ENCODE measurements at regions not wholly inside any gene's neighbourhood (a gene's known extent, or its start where the extent isn't known, plus 50 kb on each side); places are given as distances from the start of the nearest gene placed in this dataset.
"Not testable (repeated sequence)": the region's sequence is repeated elsewhere in the genome, so short reads cannot be mapped to it uniquely, and the experiment has no call there.

GRCh38 chr12:4189721-4190120, 83.8 kb upstream of the CCND2 start:
- Mint-ChIP-seq H3K27me3 (no peaks in the 10 kb centered on the region), H3K36me3 (no peaks in the 10 kb centered on the region), H3K9me3 (no peaks in the 10 kb centered on the region), H3K4me1 (ENCODE audit: low read depth) (no peaks in the 10 kb centered on the region), H3K4me3 (no peak overlapping the region), H3K27ac (no peak overlapping the region)
- ChIA-PET CTCF (no interaction called here), POLR2A (no interaction called here)
- intact Hi-C loops (cut with micrococcal nuclease): no loop called here
- no peak for DNase-seq

GRCh38 chr12:4187916-4188315, 85.6 kb upstream of the CCND2 start:
- ChIA-PET CTCF (interaction anchor here (0.7 kb wide), 1 partner anchor 320 kb away, joined by 3 read pairs; no protein-coding TSS in a partner anchor), POLR2A (no interaction called here)
- Mint-ChIP-seq H3K4me3 (no peak overlapping the region), H3K27me3 (no peaks in the 10 kb centered on the region), H3K27ac (no peak overlapping the region), H3K36me3 (no peaks in the 10 kb centered on the region), H3K4me1 (ENCODE audit: low read depth) (no peaks in the 10 kb centered on the region), H3K9me3 (peaks cover 3% of the 10 kb centered on the region)
- DNase-seq: no peak
- intact Hi-C loops (cut with micrococcal nuclease): no loop called here

GRCh38 chr12:4187315-4187714, 86.2 kb upstream of the CCND2 start:
- POLR2A ChIA-PET; H3K27ac Mint-ChIP-seq; H3K36me3 Mint-ChIP-seq; H3K4me1 Mint-ChIP-seq (ENCODE audit: low read depth); H3K4me3 Mint-ChIP-seq; intact Hi-C loops (cut with micrococcal nuclease); H3K9me3 Mint-ChIP-seq; CTCF ChIA-PET; DNase-seq; H3K27me3 Mint-ChIP-seq: not testable (repeated sequence)

GRCh38 chr12:4178424-4179170, 95.0 kb upstream of the CCND2 start:
- ChIA-PET CTCF (interaction anchor here (0.6 to 4.5 kb wide), 10 partner anchors 8 to 208 kb away, joined by 3 to 20 read pairs (median 3); no protein-coding TSS in a partner anchor), POLR2A (interaction anchor here (0.5 to 2.5 kb wide), 13 partner anchors 9 to 95 kb away, joined by 3 to 14 read pairs (median 5); partner anchors contain the start of gene CCND2)
- Mint-ChIP-seq H3K36me3 (peaks cover 2% of the 10 kb centered on the region), H3K4me3 (peak overlapping the region; percentile 27), H3K4me1 (ENCODE audit: low read depth) (peaks cover 20% of the 10 kb centered on the region), H3K27ac (peak overlapping the region; percentile 76), H3K27me3 (peaks cover 2% of the 10 kb centered on the region), H3K9me3 (peaks cover 8% of the 10 kb centered on the region)
- peak; percentile 39 for DNase-seq
- intact Hi-C loops (cut with micrococcal nuclease): loop anchor here (1.0 kb wide), 7 partner anchors 8 to 95 kb away; partner anchors contain the start of gene CCND2

GRCh38 chr12:4177262-4177661, 96.3 kb upstream of the CCND2 start:
- H3K27me3 Mint-ChIP-seq: peaks cover 2% of the 10 kb centered on the region
- DNase-seq: no peak
- POLR2A ChIA-PET: interaction anchor here (1.6 to 2.5 kb wide), 3 partner anchors 8 to 92 kb away, joined by 6 to 14 read pairs (median 12); no protein-coding TSS in a partner anchor
- peaks cover 2% of the 10 kb centered on the region for H3K9me3 Mint-ChIP-seq
- H3K27ac Mint-ChIP-seq: peak overlapping the region; percentile 56
- H3K4me3 Mint-ChIP-seq: peak overlapping the region; percentile 12
- intact Hi-C loops (cut with micrococcal nuclease): no loop called here
- CTCF ChIA-PET: interaction anchor here (1.2 to 4.5 kb wide), 3 partner anchors 34 to 99 kb away, joined by 3 to 20 read pairs (median 7); no protein-coding TSS in a partner anchor
- H3K4me1 Mint-ChIP-seq (ENCODE audit: low read depth): peaks cover 26% of the 10 kb centered on the region
- H3K36me3 Mint-ChIP-seq: peaks cover 2% of the 10 kb centered on the region

GRCh38 chr12:4176168-4176567, 97.4 kb upstream of the CCND2 start:
- POLR2A ChIA-PET: no interaction called here
- H3K27ac Mint-ChIP-seq: no peak overlapping the region

GRCh38 chr12:4174417-4174816, 99.1 kb upstream of the CCND2 start:
- intact Hi-C loops (cut with micrococcal nuclease): no loop called here
- ChIA-PET POLR2A (no interaction called here), CTCF (interaction anchor here (1.1 kb wide), 1 partner anchor 288 kb away, joined by 3 read pairs; no protein-coding TSS in a partner anchor)
- H3K27me3 Mint-ChIP-seq: peaks cover 2% of the 10 kb centered on the region
- H3K4me3 Mint-ChIP-seq: no peak overlapping the region
- H3K36me3 Mint-ChIP-seq: peaks cover 2% of the 10 kb centered on the region
- DNase-seq: no peak
- no peak overlapping the region for H3K27ac Mint-ChIP-seq
- H3K9me3 Mint-ChIP-seq: peaks cover 2% of the 10 kb centered on the region
- H3K4me1 Mint-ChIP-seq (ENCODE audit: low read depth): peaks cover 44% of the 10 kb centered on the region

More at GRCh38 chr12:4176168-4176567, 97.4 kb upstream of the CCND2 start:
- intact Hi-C loops (cut with micrococcal nuclease): no loop called here
- Mint-ChIP-seq H3K9me3 (peaks cover 2% of the 10 kb centered on the region), H3K4me1 (ENCODE audit: low read depth) (peaks cover 26% of the 10 kb centered on the region), H3K4me3 (no peak overlapping the region), H3K27me3 (peaks cover 2% of the 10 kb centered on the region), H3K36me3 (peaks cover 2% of the 10 kb centered on the region)
- no peak for DNase-seq
- CTCF ChIA-PET: interaction anchor here (4.5 kb wide), 1 partner anchor 100 kb away, joined by 20 read pairs; no protein-coding TSS in a partner anchor

- Mint-ChIP-seq H3K27me3 (peaks cover 2% of the 10 kb centered on the region), H3K27ac (no peak overlapping the region), H3K36me3 (no peaks in the 10 kb centered on the region), H3K4me1 (ENCODE audit: low read depth) (peaks cover 38% of the 10 kb centered on the region), H3K9me3 (no peaks in the 10 kb centered on the region), H3K4me3 (no peak overlapping the region)
- intact Hi-C loops (cut with micrococcal nuclease): no loop called here
- CTCF ChIA-PET: no interaction called here
- no peak for DNase-seq
- POLR2A ChIA-PET: no interaction called here
These were observed 100.6 kb upstream of the CCND2 start for GRCh38 chr12:4172999-4173398.

- DNase-seq: no peak
- Mint-ChIP-seq H3K27me3 (peaks cover 2% of the 10 kb centered on the region), H3K36me3 (no peaks in the 10 kb centered on the region), H3K27ac (no peak overlapping the region), H3K4me3 (no peak overlapping the region), H3K9me3 (no peaks in the 10 kb centered on the region), H3K4me1 (ENCODE audit: low read depth) (peaks cover 30% of the 10 kb centered on the region)
- ChIA-PET POLR2A (no interaction called here), CTCF (no interaction called here)
- intact Hi-C loops (cut with micrococcal nuclease): loop anchor here (2.0 kb wide), 1 partner anchor 53 kb away; no protein-coding TSS in a partner anchor
These were observed 101.8 kb upstream of the CCND2 start for GRCh38 chr12:4171742-4172141.

GRCh38 chr12:4169959-4170358, 103.6 kb upstream of the CCND2 start:
- H3K27ac Mint-ChIP-seq: peak overlapping the region; percentile 47
- no peaks in the 10 kb centered on the region for H3K36me3 Mint-ChIP-seq
- no peak overlapping the region for H3K4me3 Mint-ChIP-seq
- no peaks in the 10 kb centered on the region for H3K9me3 Mint-ChIP-seq
- peaks cover 2% of the 10 kb centered on the region for H3K27me3 Mint-ChIP-seq
- peaks cover 39% of the 10 kb centered on the region for H3K4me1 Mint-ChIP-seq (ENCODE audit: low read depth)
- intact Hi-C loops (cut with micrococcal nuclease): loop anchor here (1.0 to 2.0 kb wide), 3 partner anchors 8 to 51 kb away; no protein-coding TSS in a partner anchor
- DNase-seq: peak; percentile 72
- POLR2A ChIA-PET: interaction anchor here (0.9 to 2.0 kb wide), 7 partner anchors 8 to 102 kb away, joined by 3 to 14 read pairs (median 4); no protein-coding TSS in a partner anchor
- CTCF ChIA-PET: interaction anchor here (0.6 to 1.8 kb wide), 7 partner anchors 10 to 285 kb away, joined by 3 to 9 read pairs (median 4); no protein-coding TSS in a partner anchor

GRCh38 chr12:4169531-4169930, 104.0 kb upstream of the CCND2 start:
- H3K27me3 Mint-ChIP-seq: peaks cover 2% of the 10 kb centered on the region
- DNase-seq: no peak
- CTCF ChIA-PET: interaction anchor here (1.0 to 1.8 kb wide), 6 partner anchors 9 to 285 kb away, joined by 3 to 9 read pairs (median 4); no protein-coding TSS in a partner anchor
- H3K4me1 Mint-ChIP-seq (ENCODE audit: low read depth): peaks cover 42% of the 10 kb centered on the region
- H3K27ac Mint-ChIP-seq: peak overlapping the region; percentile 47
- no peaks in the 10 kb centered on the region for H3K9me3 Mint-ChIP-seq
- intact Hi-C loops (cut with micrococcal nuclease): no loop called here
- H3K36me3 Mint-ChIP-seq: no peaks in the 10 kb centered on the region
- POLR2A ChIA-PET: interaction anchor here (0.9 to 2.0 kb wide), 7 partner anchors 9 to 102 kb away, joined by 3 to 14 read pairs (median 4); no protein-coding TSS in a partner anchor
- no peak overlapping the region for H3K4me3 Mint-ChIP-seq

GRCh38 chr12:4168036-4168435, 105.5 kb upstream of the CCND2 start:
- Mint-ChIP-seq H3K27me3 (no peaks in the 10 kb centered on the region), H3K36me3 (no peaks in the 10 kb centered on the region), H3K27ac (no peak overlapping the region), H3K4me1 (ENCODE audit: low read depth) (peaks cover 48% of the 10 kb centered on the region), H3K9me3 (no peaks in the 10 kb centered on the region), H3K4me3 (no peak overlapping the region)
- intact Hi-C loops (cut with micrococcal nuclease): no loop called here
- DNase-seq: no peak
- ChIA-PET CTCF (interaction anchor here (1.5 kb wide), 1 partner anchor 24 kb away, joined by 3 read pairs; no protein-coding TSS in a partner anchor), POLR2A (no interaction called here)
